Kidney glomerular epithelial cell (primary cell): ENCODE measurements at regions not wholly inside any gene's neighbourhood (a gene's known extent, or its start where the extent isn't known, plus 50 kb on each side); places are given as distances from the start of the nearest gene placed in this dataset.

Source experiments
- DNase-seq: peaks from one replicate; lab custom pipeline; 2025; lab: John Stamatoyannopoulos, UW

DNA sequence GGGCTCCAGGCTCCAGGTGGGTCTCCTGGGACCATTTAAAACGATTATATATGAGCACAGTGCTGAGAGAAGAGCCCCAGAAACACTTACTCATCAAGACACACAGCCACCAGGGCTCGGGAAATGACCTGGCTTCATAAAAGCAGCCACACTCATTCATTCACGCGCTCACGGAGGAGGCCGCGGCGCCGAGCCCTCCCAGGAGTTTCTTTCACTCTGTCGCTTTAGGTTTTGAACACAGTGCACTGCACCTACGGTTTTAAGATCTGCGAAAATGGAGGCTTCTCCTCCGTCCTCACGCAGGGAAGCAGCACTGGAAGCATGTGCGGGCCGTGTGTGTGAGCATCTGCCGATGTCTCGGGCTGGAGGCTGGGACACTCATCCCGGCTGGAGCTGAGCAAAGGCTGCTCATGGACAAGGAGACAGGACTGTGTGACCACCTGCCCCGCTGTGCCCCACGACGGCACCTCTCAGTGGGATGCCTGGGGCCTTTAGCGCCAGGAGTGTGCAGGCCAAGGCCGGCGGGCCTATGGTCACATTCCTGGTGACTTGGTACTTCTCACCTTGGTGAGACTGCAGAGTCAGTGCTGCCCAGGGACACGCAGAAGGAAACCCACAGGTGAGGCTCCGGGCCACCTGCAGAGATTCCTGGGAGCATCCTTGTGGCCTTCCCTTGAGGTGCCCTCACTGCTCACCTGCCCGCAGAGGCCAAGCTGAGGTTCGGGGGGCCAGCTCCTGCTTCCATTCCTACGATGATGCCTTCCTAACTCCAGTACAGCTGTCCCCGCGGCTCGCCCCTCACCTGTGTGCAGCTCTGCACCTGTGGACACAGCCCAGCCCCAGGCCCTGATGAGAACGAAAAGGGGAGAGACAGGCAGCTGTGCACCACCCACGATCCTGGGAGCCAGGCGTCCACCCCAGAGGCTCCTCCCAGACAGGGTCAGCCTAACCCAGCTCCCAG, 872.0 kb downstream of the BRD1 start:
- DNase-seq = no peak

DNA sequence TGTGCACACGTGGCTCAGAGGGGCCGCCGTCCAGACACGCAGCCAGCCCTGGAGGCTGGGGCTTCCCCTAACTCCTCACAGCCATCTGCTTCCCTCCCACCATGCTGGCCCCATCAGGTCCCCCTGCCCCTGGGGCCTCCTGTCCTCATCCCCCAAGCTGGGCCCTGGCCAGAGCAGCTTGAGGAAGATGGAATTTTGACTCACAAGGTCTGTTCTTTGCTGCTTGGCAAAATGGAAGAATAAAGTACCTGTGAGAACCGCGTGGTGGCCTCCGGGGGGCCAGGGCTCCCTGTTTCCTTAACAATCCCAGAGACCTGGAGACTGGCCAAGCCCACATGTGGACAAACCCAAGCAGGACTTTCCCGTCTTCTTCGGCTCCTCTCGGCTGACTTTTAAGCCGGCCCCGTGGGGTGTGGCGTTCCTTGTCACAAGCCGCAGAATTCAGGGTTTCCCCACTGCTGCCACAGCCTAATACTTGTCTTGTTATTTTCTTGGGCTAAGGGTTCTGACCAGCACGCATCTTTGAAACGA, 872.8 kb downstream of the BRD1 start:
- DNase-seq = no peak

DNA sequence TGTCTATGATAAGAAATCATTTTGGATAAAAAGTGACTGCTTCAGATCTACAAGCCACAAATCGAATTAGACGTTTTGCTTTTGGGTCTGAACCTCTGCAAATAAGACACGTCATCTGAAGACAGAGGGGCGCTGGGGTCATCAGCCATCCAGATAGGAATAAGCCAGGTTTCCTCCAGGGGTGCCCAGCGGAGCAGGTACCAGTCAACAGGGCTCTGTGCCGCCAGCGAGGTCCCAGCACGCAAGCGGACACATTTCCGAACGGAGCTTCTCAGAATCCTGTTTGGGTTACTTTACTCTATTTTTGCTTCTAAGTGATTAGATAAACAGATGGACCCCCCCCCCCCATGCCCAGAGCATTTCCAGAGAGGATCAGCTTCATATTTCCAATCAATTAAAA, 873.8 kb downstream of the BRD1 start:
- no peak for DNase-seq

DNA sequence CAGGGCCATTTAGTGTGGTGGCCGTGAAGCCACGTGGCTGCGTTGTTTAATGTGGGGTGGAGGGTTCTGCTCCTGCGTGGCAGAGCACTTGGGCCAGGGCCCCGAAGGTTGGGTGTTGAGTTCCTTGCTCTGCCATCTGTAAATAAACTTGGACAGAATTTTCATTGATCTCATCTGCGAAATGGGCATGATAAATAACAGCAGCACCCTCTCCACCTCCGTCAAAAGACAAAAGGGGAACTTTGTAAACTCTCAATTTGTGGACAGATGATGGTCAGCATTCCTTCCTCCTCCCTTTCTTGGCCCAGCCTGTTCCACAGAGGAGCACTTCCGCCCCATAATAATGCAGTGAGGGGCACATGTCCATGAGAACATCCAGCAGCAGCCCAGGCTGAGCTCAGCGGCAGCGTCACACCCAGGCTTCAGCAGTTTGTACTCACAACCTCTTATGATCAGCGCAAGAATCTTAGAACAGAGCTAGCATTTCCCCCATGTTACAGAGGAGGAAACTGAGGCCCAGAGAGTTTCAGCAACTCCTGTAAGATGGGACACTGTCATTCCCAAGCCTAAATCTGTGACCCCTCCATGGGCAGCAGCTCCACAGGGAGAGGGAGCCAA, 874.5 kb downstream of the BRD1 start:
- DNase-seq = no peak

DNA sequence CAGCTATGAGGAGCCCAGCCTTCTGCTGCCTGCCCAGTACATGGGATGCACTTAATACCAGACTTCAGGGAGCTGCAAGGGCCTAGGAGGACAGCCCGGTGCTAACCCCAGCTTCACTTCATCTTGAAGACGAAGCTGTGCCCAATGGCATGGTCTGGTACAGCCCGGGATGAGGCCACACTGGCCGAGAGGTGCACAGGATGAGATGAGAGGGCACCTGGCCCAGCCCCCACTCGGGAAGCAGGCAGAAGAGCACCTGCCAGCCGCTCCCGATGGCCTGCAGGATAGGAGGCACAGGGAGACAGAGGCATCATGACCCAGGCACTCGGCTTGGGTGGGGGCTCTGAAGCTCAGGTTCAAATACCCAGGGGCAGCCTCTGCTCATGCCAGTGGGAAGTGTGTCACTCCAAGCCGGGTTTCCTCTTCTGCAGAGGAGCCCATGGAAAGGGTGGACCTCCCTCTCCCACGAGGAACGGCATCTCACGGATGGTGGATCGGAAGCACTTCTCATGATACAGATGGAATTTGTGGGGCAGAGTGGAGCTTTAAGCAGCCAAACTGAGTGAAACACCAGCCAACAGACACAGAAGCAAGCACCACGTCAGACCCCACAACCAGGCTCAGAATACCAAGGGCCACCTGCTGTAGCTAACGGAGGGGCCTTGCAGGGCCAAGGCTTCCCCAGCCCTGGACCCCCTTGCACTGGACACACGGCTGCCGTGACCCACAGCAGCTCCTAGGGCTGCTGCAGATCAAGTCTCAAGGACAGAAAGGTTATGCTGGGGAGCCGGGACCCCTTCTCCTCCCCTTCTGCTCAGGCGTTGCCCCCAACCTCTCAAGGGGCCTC, 875.2 kb downstream of the BRD1 start:
- DNase-seq = no peak

DNA sequence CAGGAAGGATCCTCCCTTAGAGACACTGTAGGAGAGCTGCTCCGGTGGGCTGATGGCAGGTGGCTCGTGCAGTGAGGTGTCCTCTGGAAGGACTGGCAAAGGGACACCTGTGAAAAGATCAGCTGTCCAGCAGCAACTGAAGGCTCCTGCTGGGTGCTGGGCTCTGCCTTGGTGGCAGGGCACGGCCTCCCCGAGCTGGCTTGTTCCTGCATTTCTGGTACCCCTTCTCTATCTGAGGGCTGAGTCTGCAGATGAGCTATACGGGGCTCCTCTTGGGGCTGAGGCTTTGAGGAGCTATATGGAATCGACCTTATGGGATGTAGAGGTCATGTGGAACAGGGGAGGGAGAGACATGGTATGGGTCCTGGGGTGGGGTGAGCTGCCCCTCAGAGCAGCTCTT, 875.8 kb downstream of the BRD1 start:
- DNase-seq = no peak

DNA sequence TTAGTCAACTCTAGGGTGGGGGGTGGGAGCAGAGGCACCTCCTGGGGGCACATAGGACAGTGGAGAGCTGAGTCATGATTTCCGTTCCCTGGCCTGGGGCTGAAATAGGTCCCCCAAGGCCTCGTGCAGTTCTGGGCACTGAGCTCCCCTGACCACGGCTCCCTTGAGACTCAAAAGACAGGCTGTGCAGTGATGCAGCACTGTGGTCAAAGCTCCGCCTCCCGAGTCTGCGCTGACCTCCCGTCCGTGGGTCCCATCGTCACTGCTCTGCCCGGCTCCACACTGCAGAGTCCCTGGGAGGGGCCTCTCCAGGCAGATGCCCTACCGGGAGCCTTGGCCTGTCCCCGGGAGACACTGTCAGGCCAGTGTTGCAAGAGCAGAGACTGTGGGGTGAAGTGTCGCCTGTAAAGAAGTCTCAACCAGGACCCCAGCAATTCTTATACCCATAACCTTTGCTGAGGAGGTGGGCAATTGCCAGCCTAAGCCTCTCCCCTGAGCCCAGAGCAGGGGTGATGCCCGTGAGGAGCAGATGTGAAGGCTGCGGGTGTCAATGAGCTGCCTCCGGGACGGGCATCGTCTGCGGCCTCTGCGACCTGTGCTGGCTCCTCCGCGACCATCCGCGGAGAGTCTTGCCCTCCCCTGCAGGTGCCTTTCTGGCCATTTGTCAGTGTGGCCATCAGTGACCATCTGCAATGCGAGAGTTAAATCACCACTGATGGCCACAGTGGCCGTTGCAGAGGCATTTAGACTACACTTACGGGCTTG, 877.3 kb downstream of the BRD1 start:
- no peak for DNase-seq

DNA sequence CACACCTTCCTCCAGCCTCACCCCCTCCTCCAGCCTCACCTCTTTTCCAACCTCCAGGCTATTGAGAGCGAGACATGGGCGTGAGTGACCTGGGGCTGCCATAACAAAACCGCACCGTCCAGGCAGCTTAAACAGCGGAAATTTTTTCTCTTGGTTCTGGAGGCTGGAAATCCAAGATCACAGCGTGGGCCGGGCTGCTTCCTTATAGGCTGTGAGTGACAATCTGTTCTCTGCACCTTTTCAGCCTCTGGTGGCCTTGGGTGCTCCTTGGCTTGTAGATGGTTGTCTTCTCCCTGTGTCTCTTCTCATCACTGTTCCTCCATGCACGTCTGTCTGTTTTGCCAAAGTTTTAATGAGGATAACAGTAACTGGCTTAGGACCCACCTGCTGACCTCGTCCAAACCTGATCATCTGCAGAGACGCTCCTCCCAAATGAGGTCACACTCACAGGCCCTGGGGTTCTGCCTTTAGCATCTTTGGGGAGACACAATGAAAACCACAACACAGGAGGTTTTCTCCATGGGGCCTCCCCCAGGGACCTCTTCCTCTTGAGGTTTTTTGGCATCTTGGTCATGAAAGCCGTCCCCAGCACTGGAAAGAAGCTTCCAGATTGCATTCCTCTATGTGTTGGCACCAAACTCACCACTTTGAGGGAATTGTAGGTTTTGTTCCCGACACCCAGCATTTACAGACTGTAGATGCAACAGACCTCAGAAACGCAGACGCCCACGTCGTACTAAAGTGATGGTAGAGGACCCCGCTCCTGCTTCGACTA, 878.1 kb downstream of the BRD1 start:
- no peak for DNase-seq

DNA sequence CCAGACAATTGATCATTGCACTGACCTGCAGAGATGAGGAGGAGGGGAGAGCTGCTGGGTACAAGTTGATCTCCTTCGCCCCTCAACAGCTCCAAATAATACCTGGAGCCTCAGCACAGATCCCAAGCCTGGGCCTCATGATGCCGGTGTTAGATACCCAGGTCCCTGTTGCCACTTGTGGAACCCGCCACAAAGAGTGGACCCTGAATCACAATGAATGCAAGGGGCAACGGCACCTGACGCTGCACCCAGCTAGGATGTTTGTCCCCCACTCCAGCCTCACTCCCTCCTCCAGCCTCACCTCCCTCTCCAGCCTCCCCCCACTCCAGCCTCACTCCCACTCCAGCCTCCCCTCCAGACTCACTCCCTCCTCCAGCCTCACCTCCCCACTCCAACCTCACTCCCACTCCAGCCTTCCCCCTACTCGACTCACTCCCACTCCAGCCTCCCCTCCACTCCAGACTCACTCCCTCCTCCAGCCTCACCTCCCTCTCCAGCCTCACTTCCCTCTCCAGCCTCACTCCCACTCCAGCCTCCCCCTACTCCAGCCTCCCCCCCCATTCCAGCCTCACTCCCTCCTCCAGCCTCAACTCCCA, 879.0 kb downstream of the BRD1 start:
- DNase-seq = no peak

DNA sequence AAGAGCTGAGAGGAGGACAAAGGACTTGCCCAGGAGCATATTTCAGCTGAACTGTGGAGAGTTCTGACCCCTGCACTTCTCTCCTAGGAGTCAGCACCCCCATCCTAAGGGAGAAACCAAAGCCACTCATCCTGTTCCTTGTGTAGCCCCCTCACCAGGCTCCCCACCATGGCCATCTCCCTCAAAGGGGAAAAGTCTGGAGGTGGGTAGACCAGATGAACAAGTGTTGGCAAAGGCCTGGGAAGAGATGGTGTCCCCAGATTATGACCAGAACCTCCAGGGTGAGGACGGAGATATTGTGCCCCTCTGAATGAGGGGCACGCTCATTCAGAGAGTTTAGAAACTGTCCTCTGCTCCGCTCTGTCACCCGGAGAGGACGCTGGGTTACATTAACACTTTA, 880.0 kb downstream of the BRD1 start:
- no peak for DNase-seq

DNA sequence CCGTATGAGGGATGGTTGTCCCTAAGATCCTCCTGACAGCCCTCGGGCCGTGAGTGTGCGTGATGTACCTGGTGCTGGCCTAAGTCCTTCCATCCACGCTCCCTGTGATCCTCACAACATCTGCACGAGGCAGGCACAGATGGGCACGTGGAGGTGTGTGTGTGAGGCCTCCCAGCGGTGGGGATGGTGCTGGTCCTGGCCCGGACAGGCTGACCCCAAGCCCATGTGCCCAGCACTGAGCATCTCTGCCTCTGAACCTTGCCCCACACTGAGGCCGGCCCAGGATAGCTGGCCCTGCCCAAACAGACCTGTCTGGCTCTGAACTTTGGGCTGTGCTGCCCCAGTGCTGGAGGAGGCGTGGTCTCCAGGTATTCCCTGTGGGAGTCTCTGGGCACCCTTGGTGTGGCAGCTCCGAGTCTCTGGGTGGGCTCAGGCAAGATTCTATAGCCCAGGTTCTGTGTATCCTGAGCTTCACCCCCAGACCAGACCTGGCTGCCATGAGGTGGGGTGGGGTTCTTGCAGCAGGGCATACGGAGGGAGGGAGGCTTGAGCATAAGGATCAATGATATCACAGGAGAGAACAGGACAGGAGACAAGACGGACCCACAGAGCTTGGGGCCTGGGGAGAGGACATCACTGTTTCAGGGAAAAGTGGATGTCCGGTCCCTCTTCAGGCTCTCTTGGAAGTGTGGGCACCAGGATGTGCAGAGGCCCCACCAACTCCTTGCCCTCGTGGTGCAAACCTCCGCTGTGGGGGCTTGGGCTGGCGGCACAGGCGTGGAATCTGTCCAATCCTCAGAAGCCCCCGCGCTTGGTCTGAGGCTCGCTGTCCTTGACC, 881.8 kb downstream of the BRD1 start:
- DNase-seq = no peak

DNA sequence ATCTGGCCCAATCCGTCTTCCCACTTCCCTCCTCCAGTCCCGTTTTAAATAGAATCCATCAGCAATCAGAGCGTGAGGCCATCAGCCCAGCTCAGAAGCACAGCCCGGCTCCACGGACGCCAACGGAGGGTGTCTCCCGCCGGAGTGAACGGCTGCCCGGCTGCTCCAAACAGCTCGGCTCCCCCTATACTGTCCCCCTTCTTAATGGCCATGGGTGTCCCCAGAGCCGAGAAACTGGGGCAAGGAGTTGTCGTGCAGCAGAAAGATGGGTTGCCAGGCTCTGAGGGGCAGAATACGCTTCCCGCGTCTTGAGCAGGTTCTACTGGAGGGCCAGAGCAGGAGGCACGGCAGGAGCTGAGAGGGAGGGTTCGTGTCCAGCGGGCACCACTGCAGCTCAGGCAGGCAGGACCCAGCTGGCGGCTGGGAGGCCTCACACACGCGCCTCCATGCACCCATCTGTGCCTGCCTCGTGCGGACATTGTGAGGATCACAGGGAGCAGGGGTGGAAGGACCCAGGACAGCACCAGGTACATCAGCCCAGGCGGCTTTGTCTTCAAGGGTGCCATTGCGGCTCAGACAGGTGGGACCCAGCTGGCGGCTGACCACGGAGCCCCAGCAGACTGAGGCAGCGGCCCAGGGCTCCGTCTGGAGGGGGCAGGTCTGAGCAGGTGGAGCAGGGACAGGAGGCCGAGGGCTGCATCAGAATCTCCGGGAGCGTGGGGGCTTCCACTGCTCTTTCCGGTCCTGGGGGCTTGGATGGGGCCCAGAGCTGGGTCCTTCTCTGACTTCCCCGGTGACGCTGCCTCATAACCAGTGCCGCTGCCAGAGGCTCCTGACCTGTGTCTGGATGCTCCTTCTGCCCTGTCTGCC, 882.7 kb downstream of the BRD1 start:
- DNase-seq = no peak

DNA sequence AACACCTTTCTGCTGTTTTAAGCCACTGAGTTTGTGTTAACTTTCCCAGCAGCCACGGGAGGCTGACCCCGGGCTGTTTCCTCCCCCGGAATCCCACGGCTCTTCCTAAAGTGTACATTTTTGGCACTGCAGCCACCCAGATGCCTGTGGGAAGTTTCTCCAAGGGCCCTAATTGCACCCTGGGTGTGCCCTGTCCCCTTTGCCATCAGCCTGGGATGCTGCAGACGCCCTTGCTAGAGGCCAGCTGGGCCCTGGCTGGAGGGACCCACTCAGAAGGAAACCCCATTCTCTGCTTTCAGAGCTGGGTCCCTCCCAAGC, 883.3 kb downstream of the BRD1 start:
- DNase-seq = no peak

DNA sequence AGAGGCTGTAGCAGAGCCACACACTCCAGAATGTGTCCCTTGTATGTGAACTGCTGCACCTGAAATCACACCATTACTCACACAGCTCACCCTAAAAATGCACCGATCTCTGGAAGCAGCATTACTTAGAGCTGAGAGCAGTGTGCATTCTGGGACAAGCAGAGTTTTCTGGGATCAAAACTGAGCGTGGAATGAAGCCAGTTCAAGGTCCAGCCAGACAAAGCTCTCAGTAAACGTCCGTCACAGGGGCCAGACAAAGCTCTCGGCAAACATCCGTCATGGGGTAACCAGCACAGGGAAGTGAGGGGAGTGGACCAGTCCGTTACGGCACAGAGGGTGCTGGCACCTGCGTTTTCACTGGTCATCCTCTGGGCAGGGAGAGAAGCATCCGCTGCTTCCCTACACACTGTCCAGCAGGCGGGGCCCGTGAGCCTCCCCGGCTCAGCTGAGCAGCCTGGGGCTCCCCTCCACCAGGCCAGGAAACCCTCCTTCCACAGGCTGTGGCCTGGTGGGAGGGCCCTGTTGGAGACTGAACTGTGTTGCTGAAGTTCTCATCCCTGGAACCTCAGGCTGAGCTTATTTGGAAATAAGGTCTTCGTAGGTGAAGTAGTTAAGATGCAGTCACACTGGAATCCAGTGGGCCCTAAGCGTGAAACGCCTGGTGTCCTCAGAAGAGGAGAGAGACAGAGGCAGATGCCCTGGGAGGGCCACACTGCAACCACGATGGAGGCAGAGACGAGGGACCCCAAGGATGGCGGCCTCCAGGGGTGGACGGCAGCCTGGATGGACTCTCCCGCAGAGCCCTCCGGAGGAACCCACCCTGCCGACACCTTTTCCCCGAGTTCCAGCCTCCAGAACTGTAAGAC, 883.9 kb downstream of the BRD1 start:
- DNase-seq = no peak

DNA sequence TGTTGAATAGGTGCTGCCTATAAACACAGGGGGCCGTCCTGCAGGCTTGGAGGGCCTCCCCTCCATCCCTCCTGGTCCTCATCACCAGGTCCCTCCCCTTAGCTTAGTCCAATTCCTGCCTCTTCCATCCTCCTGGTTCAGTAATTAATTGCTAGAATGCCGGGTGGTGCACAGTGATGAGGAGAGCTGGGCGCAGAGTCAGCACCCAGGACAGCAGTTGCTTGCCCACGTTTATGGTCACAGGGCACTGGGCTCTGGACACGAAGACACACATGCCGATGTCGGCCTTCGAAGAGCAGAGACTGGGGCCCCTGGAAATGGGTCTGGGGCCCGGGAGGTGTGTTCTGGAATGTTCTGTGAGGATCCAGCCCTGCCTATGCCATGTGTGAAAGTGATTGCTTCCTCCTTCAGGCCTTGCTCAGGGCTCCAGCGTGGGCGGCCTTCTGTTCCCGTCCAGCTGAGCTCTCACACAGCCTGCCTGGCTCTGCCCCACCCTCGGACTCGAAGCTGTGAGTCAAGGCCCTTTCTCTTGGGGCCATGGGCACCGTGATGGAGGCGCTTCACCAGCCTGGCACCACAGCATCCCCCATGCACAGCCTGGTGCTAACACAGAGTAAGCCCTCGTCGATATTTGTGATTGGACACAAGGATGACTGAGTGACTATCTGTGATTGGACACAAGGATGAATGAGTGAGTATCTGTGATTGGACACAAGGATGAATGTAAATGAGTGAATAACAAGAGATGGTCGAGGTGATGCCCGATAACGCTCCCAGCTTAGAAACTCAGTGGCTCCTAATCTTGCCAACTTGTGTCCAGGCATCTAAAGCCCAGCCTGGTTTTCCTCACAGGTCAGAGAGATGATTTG, 884.7 kb downstream of the BRD1 start:
- no peak for DNase-seq

DNA sequence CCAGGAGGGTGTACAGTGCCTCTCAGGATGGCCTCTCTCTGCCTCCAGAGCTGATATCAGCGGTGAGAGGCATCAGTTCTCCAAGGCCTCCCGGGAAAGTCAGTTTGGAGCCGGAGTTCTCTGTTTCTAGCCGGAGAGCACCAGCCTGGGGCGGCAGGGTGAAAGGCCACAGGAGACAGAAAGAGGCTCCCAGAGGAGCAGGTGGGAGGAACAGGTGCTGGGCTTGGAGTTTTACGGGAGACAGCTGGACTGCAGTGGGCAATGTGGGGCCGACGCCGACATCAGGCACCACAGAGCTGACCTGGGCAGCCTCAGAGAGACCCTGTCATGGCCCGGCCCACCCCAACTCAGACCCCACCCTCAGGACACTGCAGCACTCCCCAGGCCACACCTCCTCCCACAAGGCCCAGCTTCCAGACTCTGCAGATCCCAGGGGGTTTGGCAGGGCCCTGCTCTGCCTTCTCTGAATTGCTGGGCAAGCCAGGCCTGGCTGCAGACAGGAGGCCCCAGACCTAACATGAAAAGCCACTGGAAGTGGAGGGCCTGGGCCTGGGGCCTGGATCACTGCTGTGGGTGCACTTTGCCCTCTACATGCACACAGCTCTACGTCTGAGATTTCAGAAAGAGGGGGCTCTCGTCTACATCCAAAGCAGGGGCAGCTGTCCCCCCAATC, 885.6 kb downstream of the BRD1 start:
- DNase-seq = no peak
